ENCODE measurements at regions not wholly inside any gene's neighbourhood (a gene's known extent, or its start where the extent isn't known, plus 50 kb on each side); places are given as distances from the start of the nearest gene placed in this dataset.

GRCh38 chr10:2392145-2392812, 655.0 kb upstream of the ADARB2 start:
- TF ChIP-seq, protein P1, sequence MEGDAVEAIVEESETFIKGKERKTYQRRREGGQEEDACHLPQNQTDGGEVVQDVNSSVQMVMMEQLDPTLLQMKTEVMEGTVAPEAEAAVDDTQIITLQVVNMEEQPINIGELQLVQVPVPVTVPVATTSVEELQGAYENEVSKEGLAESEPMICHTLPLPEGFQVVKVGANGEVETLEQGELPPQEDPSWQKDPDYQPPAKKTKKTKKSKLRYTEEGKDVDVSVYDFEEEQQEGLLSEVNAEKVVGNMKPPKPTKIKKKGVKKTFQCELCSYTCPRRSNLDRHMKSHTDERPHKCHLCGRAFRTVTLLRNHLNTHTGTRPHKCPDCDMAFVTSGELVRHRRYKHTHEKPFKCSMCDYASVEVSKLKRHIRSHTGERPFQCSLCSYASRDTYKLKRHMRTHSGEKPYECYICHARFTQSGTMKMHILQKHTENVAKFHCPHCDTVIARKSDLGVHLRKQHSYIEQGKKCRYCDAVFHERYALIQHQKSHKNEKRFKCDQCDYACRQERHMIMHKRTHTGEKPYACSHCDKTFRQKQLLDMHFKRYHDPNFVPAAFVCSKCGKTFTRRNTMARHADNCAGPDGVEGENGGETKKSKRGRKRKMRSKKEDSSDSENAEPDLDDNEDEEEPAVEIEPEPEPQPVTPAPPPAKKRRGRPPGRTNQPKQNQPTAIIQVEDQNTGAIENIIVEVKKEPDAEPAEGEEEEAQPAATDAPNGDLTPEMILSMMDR (IDR thresholded peaks at IDR 0.05; ENCODE audit: borderline replicate concordance, extremely low read depth, low read length, poor library complexity, severe bottlenecking) = no peak
- no peak for TF ChIP-seq EZH2 (IDR thresholded peaks at IDR 0.05; ENCODE audit: borderline replicate concordance, low read depth, low read length, severe bottlenecking)

Measured in DND-41 (cell line).